GM18858 (cell line): ENCODE measurements at regions not wholly inside any gene's neighbourhood (a gene's known extent, or its start where the extent isn't known, plus 50 kb on each side); places are given as distances from the start of the nearest gene placed in this dataset.
"Not testable (repeated sequence)": the region's sequence is repeated elsewhere in the genome, so short reads cannot be mapped to it uniquely, and the experiment has no call there.

Source experiments
- ATAC-seq: cut with Tn5 transposase; IDR thresholded peaks from one replicate; pipeline ENCODE4 v1.9.1; 2021; ENCODE audit not compliant: unreplicated experiment

- no peak for ATAC-seq
Measured at GRCh38 chr12:42932936-42933335, 343.4 kb upstream of the PRICKLE1 start.

DNA sequence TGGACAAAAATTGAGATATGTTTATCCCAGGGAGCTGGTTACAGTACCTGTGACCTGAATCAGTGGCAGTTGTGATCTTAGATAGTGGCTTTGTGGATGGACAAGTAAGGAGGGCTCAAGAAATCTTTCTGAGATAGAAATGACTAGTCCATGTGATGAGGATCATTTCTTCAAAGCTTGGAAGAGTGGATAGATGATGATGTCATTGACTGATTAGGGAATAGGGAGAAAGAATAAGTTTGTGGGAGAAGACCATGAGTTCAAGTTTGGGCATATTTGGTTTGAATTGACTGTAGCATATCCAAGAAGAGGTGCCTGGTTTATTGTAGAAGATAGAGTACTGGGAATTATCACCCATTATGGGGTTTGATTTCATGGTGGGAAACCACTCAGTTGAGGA, 336.7 kb upstream of the PRICKLE1 start:
- ATAC-seq: no peak

DNA sequence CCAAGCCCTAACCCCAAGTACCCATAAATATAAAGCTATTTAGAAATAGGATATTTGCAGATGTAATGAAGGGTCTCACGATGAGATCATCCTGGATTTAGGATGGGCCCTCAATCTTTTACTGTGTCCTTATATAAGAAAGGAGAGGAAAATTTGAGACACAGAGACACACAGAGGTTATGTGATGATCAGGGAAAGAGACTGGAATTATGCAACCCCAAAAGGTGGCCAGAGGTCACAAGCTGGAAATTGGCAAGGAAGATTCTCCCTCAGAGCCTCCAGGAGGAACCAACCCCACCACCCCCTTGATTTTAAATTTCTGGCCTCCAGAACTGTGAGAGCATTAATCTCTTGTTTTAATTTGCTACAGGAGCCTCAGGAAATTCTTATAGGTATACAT, 334.9 kb upstream of the PRICKLE1 start:
- no peak for ATAC-seq

- ATAC-seq: no peak
Measured at GRCh38 chr12:42923583-42923982, 334.0 kb upstream of the PRICKLE1 start.

GRCh38 chr12:42923156-42923555, 333.6 kb upstream of the PRICKLE1 start:
- no peak for ATAC-seq

GRCh38 chr12:42922505-42922850, 332.9 kb upstream of the PRICKLE1 start:
- ATAC-seq: no peak

- ATAC-seq: no peak
Measured at GRCh38 chr12:42921741-42922504, 332.4 kb upstream of the PRICKLE1 start.

GRCh38 chr12:42919691-42920090, 330.1 kb upstream of the PRICKLE1 start:
- no peak for ATAC-seq

GRCh38 chr12:42918443-42918842, 328.9 kb upstream of the PRICKLE1 start:
- no peak for ATAC-seq

DNA sequence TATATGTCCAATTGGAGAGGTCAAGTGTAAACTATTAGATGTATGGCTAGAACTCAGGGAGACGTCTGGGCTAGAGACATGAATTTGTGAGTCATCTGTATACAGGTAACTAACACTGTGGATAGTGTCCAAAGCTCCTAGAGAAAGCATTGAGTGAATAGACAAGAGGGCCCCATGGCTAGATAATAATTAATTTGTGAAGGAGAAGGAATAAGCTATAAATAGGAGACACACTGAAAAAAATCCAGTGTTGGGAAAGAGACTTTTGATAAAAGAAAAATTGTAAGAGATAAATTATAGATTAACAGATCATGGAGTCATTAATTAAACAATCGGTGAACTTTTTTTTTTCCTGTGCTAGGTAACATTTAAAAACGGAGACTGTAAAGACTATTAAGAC, 326.6 kb upstream of the PRICKLE1 start:
- ATAC-seq: no peak

DNA sequence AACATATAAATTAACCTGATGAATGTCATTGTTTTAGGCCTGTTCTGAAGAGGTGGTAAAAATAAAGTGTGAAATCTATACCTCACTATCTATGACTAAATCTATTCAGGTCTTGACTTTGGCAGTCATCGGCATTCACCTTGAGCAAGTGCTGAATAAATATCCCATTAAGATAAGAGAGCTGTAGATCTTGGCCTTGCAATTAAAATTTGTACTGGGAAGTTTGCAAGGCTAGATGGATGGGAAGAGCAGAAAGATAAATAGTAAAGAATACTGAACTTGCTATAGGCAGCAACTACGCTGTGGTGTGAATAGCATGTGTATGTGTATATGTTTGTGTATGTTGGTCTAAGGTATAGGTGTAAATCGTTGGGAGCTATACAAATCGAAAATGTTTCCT, 325.9 kb upstream of the PRICKLE1 start:
- no peak for ATAC-seq

DNA sequence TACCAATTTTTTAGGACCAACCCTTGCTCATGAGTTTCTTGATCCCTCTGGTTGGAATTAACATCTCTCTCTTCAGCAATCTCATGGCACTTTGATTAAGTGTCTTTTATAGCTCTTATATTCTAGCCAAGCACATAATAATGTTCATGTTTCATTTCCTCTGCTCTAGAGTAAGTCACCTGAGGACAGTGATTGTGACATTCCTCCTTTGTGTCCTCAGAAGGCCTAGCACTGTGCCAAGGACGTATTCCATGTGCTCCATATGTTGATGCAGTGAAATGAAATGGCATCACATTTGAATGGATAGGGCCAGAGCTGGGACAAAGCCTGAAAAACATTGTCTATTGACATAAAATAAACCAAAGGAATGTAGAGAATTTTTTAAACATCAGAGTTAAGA, 322.8 kb upstream of the PRICKLE1 start:
- ATAC-seq: no peak

GRCh38 chr12:42910656-42911055, 321.1 kb upstream of the PRICKLE1 start:
- no peak for ATAC-seq

GRCh38 chr12:42908712-42909111, 319.2 kb upstream of the PRICKLE1 start:
- ATAC-seq: no peak

DNA sequence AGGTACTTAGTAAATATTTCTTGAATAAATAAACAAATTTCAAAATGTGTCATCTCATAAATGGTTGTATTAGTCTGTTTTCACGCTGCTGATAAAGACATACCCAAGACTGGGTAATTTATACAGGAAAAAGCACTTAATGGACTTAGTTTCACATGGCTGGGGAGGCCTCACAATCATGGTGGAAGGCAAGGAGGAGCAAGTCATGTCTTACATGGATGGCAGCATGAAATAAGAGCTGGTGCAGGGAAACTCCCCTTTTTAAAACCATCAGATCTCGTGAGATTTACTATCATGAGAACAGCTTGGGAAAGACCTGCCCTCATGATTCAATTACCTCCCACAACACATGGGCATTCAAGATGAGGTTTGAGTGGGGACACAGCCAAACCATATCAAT, 317.3 kb upstream of the PRICKLE1 start:
- not testable (repeated sequence) for ATAC-seq

- ATAC-seq: no peak
Measured at GRCh38 chr12:42905419-42905705, 315.8 kb upstream of the PRICKLE1 start.

DNA sequence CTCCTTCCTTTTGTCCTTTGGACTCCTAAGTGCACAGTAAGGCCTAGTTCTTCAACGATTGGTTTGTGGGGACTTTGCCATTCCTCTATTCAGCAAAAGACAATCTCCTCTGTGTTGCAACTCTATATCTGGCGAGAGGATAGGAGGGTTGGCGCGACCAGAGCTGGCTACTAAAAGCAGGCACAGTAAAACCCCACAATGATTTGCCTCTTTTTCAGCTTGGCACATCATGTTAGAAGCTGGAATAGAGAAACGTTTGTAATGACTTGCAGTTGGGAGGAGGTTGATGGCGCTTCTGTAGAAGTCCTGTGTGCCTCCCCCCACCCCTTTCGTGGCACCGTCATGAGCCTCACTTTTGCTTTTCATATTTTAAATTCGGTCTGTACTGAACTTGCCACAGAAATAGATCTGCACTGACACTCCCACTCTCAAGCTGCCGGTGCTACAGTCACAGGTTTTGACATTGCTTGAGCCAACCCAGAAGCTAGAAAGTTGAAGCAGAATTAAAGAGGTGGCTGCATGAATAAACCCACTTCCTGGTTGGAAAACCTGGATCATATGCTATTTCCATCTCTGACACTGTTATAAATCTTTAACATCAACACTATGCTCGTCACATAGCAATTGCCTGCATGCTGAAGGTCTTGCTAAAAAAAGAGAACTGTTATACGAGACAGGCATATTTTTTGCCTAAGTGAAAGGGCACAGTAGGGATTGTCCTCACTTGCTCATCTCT, 315.3 kb upstream of the PRICKLE1 start:
- no peak for ATAC-seq

- no peak for ATAC-seq
Measured at GRCh38 chr12:42903736-42904135, 314.2 kb upstream of the PRICKLE1 start.

GRCh38 chr12:42902001-42902400, 312.5 kb upstream of the PRICKLE1 start:
- ATAC-seq: no peak

DNA sequence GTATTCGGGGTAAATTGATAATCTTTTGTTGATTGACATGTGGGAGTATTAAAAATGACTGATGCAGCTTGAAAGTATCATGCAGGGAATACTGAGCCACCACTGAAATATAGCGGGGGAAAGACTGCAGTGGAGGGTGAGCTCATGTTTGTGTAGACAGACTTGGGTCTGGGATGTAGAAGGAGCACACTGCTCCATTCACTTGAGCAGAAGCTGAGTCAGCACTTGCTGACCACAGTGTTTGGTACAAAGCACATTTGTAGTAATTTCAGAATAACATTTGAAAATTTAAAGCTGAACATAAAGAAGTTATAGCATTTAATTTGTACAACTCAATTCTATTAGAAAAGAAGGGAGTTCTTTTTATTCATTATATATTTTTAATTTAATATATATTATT, 304.3 kb upstream of the PRICKLE1 start:
- no peak for ATAC-seq

- ATAC-seq: no peak
Measured at GRCh38 chr12:42892702-42893551, 303.4 kb upstream of the PRICKLE1 start.

- no peak for ATAC-seq
Measured at GRCh38 chr12:42887657-42888056, 298.1 kb upstream of the PRICKLE1 start.
